ENCODE measurements at regions not wholly inside any gene's neighbourhood (a gene's known extent, or its start where the extent isn't known, plus 50 kb on each side); places are given as distances from the start of the nearest gene placed in this dataset.

GRCh38 chr1:56099766-56100265, 479.5 kb downstream of the PLPP3 start:
- no peak overlapping the region for H3K27ac ChIP-seq (ENCODE audit: low read depth, low read length)
- H3K4me1 ChIP-seq (replicated peaks in 1 of 4; ENCODE audit: control insufficient read depth in 3 of 4, insufficient read depth in 4 of 4, low read length in 3 of 4): no peaks in the 10 kb centered on the region
- DNase-seq (ENCODE audit: low read depth in 1 of 2, low spot score in 2 of 2): no peak
- no peak overlapping the region for H4K91ac ChIP-seq (replicated peaks; ENCODE audit: insufficient read length, low read length)
- H3K23ac ChIP-seq (ENCODE audit: insufficient read length): no peak overlapping the region
- peak overlapping the region in 1 of 4 experiments; percentile 8; a peak in 1 of 7 replicates for H3K9ac ChIP-seq (replicated peaks in 1 of 4; ENCODE audit: extremely low read depth in 1 of 4, low read depth in 3 of 4, low read length in 3 of 4)
- H3K14ac ChIP-seq (ENCODE audit: insufficient read length): no peak overlapping the region
- no peak overlapping the region for H4K5ac ChIP-seq (ENCODE audit: insufficient read length, low read depth, low read length)
- H2BK120ac ChIP-seq (replicated peaks; ENCODE audit: low read depth, low read length): no peak overlapping the region
- no peaks in the 10 kb centered on the region for H3K79me1 ChIP-seq (ENCODE audit: low read depth, low read length)
- peaks cover 3 to 4% of the 10 kb centered on the region in 2 experiments; a peak in 3 of 4 replicates for H3K9me3 ChIP-seq (ENCODE audit: insufficient read depth in 2 of 2, low read depth in 1 of 2, low read length in 1 of 2)
- peaks cover 0 to 1% (median 0%) of the 10 kb centered on the region in 4 experiments; a peak in 1 of 7 replicates for H3K27me3 ChIP-seq (replicated peaks in 1 of 4; ENCODE audit: control insufficient read depth in 3 of 4, extremely low read depth in 1 of 4, insufficient read depth in 3 of 4, low read length in 3 of 4)
- H2BK5ac ChIP-seq (ENCODE audit: low read depth, low read length): no peak overlapping the region
- no peak overlapping the region for H2BK12ac ChIP-seq (ENCODE audit: low read depth, low read length)
- WGBS, 2 experiments (ENCODE audit: extremely low coverage in 1 of 2, insufficient coverage in 1 of 2, insufficient read length in 1 of 2, insufficient replicate concordance in 2 of 2, low coverage in 1 of 2, low lambda C conversion rate in 2 of 2, missing lambda C conversion rate in 1 of 2): 82% methylated on average over 1 of the region's 1 CpG; no CpG with 5 or more reads in 1 of the 2 experiments
- FAIRE-seq: no peak
- H3K79me2 ChIP-seq (ENCODE audit: control insufficient read depth in 1 of 2, insufficient read depth in 2 of 2, low read length in 2 of 2): no peaks in the 10 kb centered on the region
- H4K8ac ChIP-seq (ENCODE audit: extremely low read depth, insufficient read depth, low read length): no peak overlapping the region
- H3K23me2 ChIP-seq (ENCODE audit: low read depth, low read length): no peaks in the 10 kb centered on the region
- H3K4me2 ChIP-seq (ENCODE audit: insufficient read depth in 1 of 2, low read depth in 2 of 2, low read length in 2 of 2): no peak overlapping the region
- no peak overlapping the region for H2AK5ac ChIP-seq (ENCODE audit: low read depth, low read length)
- CTCF ChIA-PET (ENCODE audit: partially characterized antibody): no interaction called here
- no peak overlapping the region for H3K4ac ChIP-seq (replicated peaks; ENCODE audit: insufficient read length, low read depth, low read length)
- H3K18ac ChIP-seq (ENCODE audit: extremely low read depth, low read length): no peak overlapping the region
- no peak overlapping the region for H2AFZ ChIP-seq (ENCODE audit: low read length)
- POLR2A ChIA-PET (ENCODE audit: partially characterized antibody): no interaction called here
- no peaks in the 10 kb centered on the region for H4K20me1 ChIP-seq (replicated peaks in 1 of 2; ENCODE audit: control insufficient read depth in 1 of 2, insufficient read depth in 2 of 2, low read length in 2 of 2)
- no peak overlapping the region for H2BK20ac ChIP-seq (ENCODE audit: low read length)
- TF ChIP-seq CREB1 (IDR thresholded peaks at IDR 0.05): no peak
- TF ChIP-seq TAF7 (optimal IDR thresholded peaks at IDR 0.05; ENCODE audit: borderline replicate concordance, low read depth, low read length): no peak
- TF ChIP-seq USF2 (IDR thresholded peaks at IDR 0.05; ENCODE audit: low read length): no peak
- no peak for TF ChIP-seq JUND (IDR thresholded peaks at IDR 0.05; ENCODE audit: low read length)
- no peak for TF ChIP-seq E2F6 (IDR thresholded peaks at IDR 0.05)
- TF ChIP-seq POLR2A (IDR thresholded peaks at IDR 0.05; ENCODE audit: control extremely low read depth in 1 of 2, low read depth in 2 of 2, low read length in 2 of 2): no peak
- TF ChIP-seq MAX (IDR thresholded peaks at IDR 0.05): no peak
- no peak for TF ChIP-seq KDM4A (IDR thresholded peaks at IDR 0.05; ENCODE audit: low read depth, low read length, severe bottlenecking)
- no peaks in the 10 kb centered on the region; a peak in 1 of 8 replicates for H3K36me3 ChIP-seq (ENCODE audit: control insufficient read depth in 2 of 4, insufficient read depth in 4 of 4, low read length in 3 of 4)
- no peak overlapping the region for H2BK15ac ChIP-seq (ENCODE audit: low read length)
- H3K4me3 ChIP-seq (ENCODE audit: extremely low read depth in 1 of 4, insufficient read depth in 2 of 4, low read depth in 3 of 4, low read length in 4 of 4): no peak overlapping the region
- no peak overlapping the region for H3K56ac ChIP-seq (replicated peaks; ENCODE audit: insufficient read length, low read depth, low read length)
